HCT116 (cell line): ENCODE measurements at regions not wholly inside any gene's neighbourhood (a gene's known extent, or its start where the extent isn't known, plus 50 kb on each side); places are given as distances from the start of the nearest gene placed in this dataset.

ENCODE experiments used
- ATAC-seq: fragments of 200-7000 bp; cut with Tn5 transposase; 2 replicates; pipeline ENCODE4 v1.9.1; 2020; ENCODE audit warnings: mild to moderate bottlenecking, moderate library complexity
- BruUV-seq: library from RNA; stranded (reverse); fragments of 400-500 nt; replicated peaks from 2 replicates; lab custom pipeline; 2021; lab: Mats Ljungman, UMichigan
- CTCF ChIA-PET: fragments of 300-600 bp; sonication (Branson Sonifier 250); formaldehyde crosslinking; loops from one replicate; lab custom pipeline; 2021; ENCODE audit warnings: antibody characterized with exemption; lab: Charles Lee
- POLR2A ChIA-PET: fragments of 300-600, 350-600 bp; sonication (Branson Sonifier 250); formaldehyde crosslinking; loops from one replicate; lab custom pipeline; 2021; ENCODE audit warnings: antibody characterized with exemption; lab: Charles Lee
- RAD21 ChIA-PET, 2 experiments: fragments of 300-600 bp; sonication (Branson Sonifier 250); formaldehyde crosslinking; loops; one replicate each; lab custom pipeline; 2023; ENCODE audit warnings: low total read pairs in 2 of 2; ENCODE audit not compliant: uncharacterized antibody in 2 of 2, unreplicated experiment in 2 of 2, low non-redundant PET in 1 of 2; lab: Charles Lee
- DNase-seq: peaks from one replicate; pipeline ENCODE4 v3.0.0-alpha.2; 2010; ENCODE audit warnings: low read depth, low spot score
- H2AFZ ChIP-seq: fragments of 200-600 bp; shearing (Covaris generic), sonication (generic); 2 replicates; pipeline ENCODE4 v1.6.1; 2017; ENCODE audit warnings: low read depth, mixed run types, mixed read lengths, antibody characterized with exemption, low read length; ENCODE audit not compliant: poor library complexity, severe bottlenecking
- H3K27ac ChIP-seq: 2 replicates; pipeline ENCODE4 v1.5.1; 2012; ENCODE audit warnings: low read depth, low read length
- H3K27me3 ChIP-seq: fragments of 200-600 bp; sonication (generic); 2 replicates; pipeline ENCODE4 v1.6.1; 2016; ENCODE audit warnings: mixed run types, low read length, mixed read lengths; ENCODE audit not compliant: insufficient read depth
- H3K36me3 ChIP-seq, 2 experiments: fragments of 200-500 bp in 1 of 2; fragments of 200-600 bp in 1 of 2; sonication (Bioruptor generic) in 1 of 2; sonication (generic) in 1 of 2; 2 replicates each; pipeline versions ENCODE4 v1.5.1 to v1.6.1; 2014 to 2016; ENCODE audit warnings: low read length in 2 of 2, inconsistent platforms in 1 of 2, mixed read lengths in 1 of 2, mixed run types in 1 of 2; ENCODE audit not compliant: insufficient read depth in 2 of 2, control insufficient read depth in 1 of 2
- H3K4me1 ChIP-seq, 2 experiments: fragments of 200-600 bp in 1 of 2; sonication (generic) in 1 of 2; 2 replicates each; pipeline versions ENCODE4 v1.5.1 to v1.6.1; 2012 to 2017; ENCODE audit warnings: low read length in 2 of 2, inconsistent platforms in 1 of 2, mild to moderate bottlenecking in 1 of 2, mixed read lengths in 1 of 2, mixed run types in 1 of 2, moderate library complexity in 1 of 2; ENCODE audit not compliant: insufficient read depth in 2 of 2, control insufficient read depth in 1 of 2
- H3K4me2 ChIP-seq: fragments of 200-600 bp; sonication (generic); 2 replicates; pipeline ENCODE4 v1.6.1; 2017; ENCODE audit warnings: mixed run types, low read length, mixed read lengths
- H3K4me3 ChIP-seq, 2 experiments: fragments of 200-600 bp in 1 of 2; sonication (generic) in 1 of 2; replicated peaks in 1 of 2; 2 replicates each; pipeline ENCODE4 v1.5.1; 2011 to 2016; ENCODE audit warnings: low read length in 2 of 2, control low read depth in 1 of 2, low read depth in 1 of 2, mild to moderate bottlenecking in 1 of 2, mixed read lengths in 1 of 2, mixed run types in 1 of 2
- H3K79me2 ChIP-seq: fragments of 200-600 bp; sonication (generic); 2 replicates; pipeline ENCODE4 v1.6.1; 2017; ENCODE audit warnings: mild to moderate bottlenecking, mixed run types, low read length, moderate library complexity, mixed read lengths; ENCODE audit not compliant: insufficient read depth
- H3K9ac ChIP-seq: fragments of 200-600 bp; sonication (generic); 2 replicates; pipeline ENCODE4 v1.6.1; 2016; ENCODE audit warnings: low read length, mixed read lengths
- H3K9me2 ChIP-seq: fragments of 200-600 bp; sonication (generic), shearing (Covaris generic); 2 replicates; pipeline ENCODE4 v1.6.1; 2017; ENCODE audit warnings: mixed run types, mild to moderate bottlenecking, moderate library complexity; ENCODE audit not compliant: insufficient read depth
- H3K9me3 ChIP-seq, 2 experiments: fragments of 200-500 bp in 1 of 2; fragments of 200-600 bp in 1 of 2; sonication (Bioruptor generic) in 1 of 2; sonication (generic) in 1 of 2; 2 replicates each; pipeline ENCODE4 v1.6.1; 2014 to 2017; ENCODE audit warnings: low read length in 2 of 2, mixed read lengths in 2 of 2, inconsistent platforms in 1 of 2, low read depth in 1 of 2, mild to moderate bottlenecking in 1 of 2, mixed run types in 1 of 2, moderate library complexity in 1 of 2; ENCODE audit not compliant: control insufficient read depth in 1 of 2, insufficient read depth in 1 of 2
- H4K20me1 ChIP-seq: fragments of 200-600 bp; sonication (generic), shearing (Covaris generic); 2 replicates; pipeline ENCODE4 v1.6.1; 2017; ENCODE audit warnings: mixed run types, mild to moderate bottlenecking, moderate library complexity; ENCODE audit not compliant: insufficient read depth
- EZH2phosphoT487 ChIP-seq: fragments of 200-600 bp; IDR thresholded peaks from 2 replicates; pipeline ENCODE4 v1.6.1; 2018; ENCODE audit warnings: antibody characterized with exemption, borderline replicate concordance
- FOSL1 ChIP-seq: IDR thresholded peaks from 2 replicates; pipeline ENCODE4 v1.6.1; 2012; ENCODE audit warnings: low read depth
- JUND ChIP-seq: IDR thresholded peaks from 2 replicates; pipeline ENCODE4 v1.6.1; 2012
- POLR2A ChIP-seq: IDR thresholded peaks from 2 replicates; pipeline ENCODE4 v1.7.0; 2011; ENCODE audit warnings: borderline replicate concordance; ENCODE audit not compliant: insufficient read depth, insufficient read length; ENCODE audit errors: extremely low read depth
- RAD21 ChIP-seq: IDR thresholded peaks from 2 replicates; pipeline ENCODE4 v1.6.1; 2012; ENCODE audit warnings: low read depth, mild to moderate bottlenecking
- TCF7L2 ChIP-seq: IDR thresholded peaks from 2 replicates; pipeline ENCODE4 v1.7.0; 2011; ENCODE audit warnings: borderline replicate concordance, inconsistent platforms; ENCODE audit not compliant: insufficient read depth, insufficient read length; ENCODE audit errors: extremely low read depth
- intact Hi-C: fragments of 100-400 bp; cut with micrococcal nuclease; formaldehyde crosslinking; loops from 2 replicates; pipeline ENCODE4 v1.10.0; 2022
- TF ChIP-seq, protein P1 (sequence below): IDR thresholded peaks from 2 replicates; pipeline ENCODE4 v1.6.1; 2012
- TF ChIP-seq, protein P2 (sequence below), 3 experiments: fragments of 200-600 bp in 1 of 3; sonication (generic) in 1 of 3; IDR thresholded peaks in 2 of 3; conservative IDR thresholded peaks in 1 of 3; 2 replicates each; pipeline ENCODE4 v1.5.1; 2012 to 2017; ENCODE audit warnings: low read depth in 2 of 3, low read length in 2 of 3, antibody characterized with exemption in 1 of 3, borderline replicate concordance in 1 of 3, control low read depth in 1 of 3, mild to moderate bottlenecking in 1 of 3, mixed read lengths in 1 of 3, mixed run types in 1 of 3, moderate library complexity in 1 of 3; ENCODE audit not compliant: insufficient read depth in 1 of 3

DNA sequence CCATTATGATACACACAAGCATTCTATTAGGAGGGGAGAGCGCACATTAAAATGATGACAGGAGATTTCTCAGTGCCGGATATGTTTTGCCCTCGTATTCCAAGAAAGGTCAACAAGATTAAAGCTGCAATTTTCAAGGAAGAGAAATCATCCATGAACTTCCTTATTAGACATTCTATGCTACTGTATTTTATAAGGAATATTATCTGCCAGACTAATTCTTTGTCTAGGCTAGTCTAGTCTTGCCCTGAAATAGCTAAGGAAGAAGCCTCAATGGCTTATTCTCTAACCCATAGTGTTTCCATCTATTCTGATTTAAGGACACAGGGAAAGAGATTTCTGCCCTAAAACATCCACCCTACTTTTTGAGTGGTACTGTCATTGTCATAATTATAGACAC is 315.4 kb downstream of the ADGRG6 start:
- Histone ChIP-seq H3K9me2 (no peaks in the 10 kb centered on the region), H3K9me3 (no peaks in the 10 kb centered on the region), H3K4me2 (no peak overlapping the region), H3K27me3 (no peaks in the 10 kb centered on the region), H3K79me2 (no peaks in the 10 kb centered on the region), H3K4me1 (no peaks in the 10 kb centered on the region), H2AFZ (no peak overlapping the region), H4K20me1 (no peaks in the 10 kb centered on the region), H3K9ac (no peak overlapping the region), H3K27ac (no peak overlapping the region), H3K36me3 (no peaks in the 10 kb centered on the region), H3K4me3 (no peak overlapping the region)
- intact Hi-C loops, result no loop called here
- ChIA-PET CTCF (no interaction called here), POLR2A (no interaction called here), RAD21 (no interaction called here)
- TF ChIP-seq, protein P1, sequence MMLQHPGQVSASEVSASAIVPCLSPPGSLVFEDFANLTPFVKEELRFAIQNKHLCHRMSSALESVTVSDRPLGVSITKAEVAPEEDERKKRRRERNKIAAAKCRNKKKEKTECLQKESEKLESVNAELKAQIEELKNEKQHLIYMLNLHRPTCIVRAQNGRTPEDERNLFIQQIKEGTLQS, result no peak
- TF ChIP-seq, protein P2, sequence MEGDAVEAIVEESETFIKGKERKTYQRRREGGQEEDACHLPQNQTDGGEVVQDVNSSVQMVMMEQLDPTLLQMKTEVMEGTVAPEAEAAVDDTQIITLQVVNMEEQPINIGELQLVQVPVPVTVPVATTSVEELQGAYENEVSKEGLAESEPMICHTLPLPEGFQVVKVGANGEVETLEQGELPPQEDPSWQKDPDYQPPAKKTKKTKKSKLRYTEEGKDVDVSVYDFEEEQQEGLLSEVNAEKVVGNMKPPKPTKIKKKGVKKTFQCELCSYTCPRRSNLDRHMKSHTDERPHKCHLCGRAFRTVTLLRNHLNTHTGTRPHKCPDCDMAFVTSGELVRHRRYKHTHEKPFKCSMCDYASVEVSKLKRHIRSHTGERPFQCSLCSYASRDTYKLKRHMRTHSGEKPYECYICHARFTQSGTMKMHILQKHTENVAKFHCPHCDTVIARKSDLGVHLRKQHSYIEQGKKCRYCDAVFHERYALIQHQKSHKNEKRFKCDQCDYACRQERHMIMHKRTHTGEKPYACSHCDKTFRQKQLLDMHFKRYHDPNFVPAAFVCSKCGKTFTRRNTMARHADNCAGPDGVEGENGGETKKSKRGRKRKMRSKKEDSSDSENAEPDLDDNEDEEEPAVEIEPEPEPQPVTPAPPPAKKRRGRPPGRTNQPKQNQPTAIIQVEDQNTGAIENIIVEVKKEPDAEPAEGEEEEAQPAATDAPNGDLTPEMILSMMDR (IDR thresholded peaks at IDR 0.05 in 2 of 3, conservative IDR thresholded peaks at IDR 0.05 in 1 of 3; ENCODE audit: borderline replicate concordance in 1 of 3, insufficient read depth in 1 of 3, low read depth in 2 of 3, low read length in 2 of 3), result no peak
- TF ChIP-seq TCF7L2 (no peak), EZH2phosphoT487 (no peak), FOSL1 (no peak), POLR2A (no peak)
- BruUV-seq, result no TSS peak
- ATAC-seq (no peak), DNase-seq (no peak)

GRCh38 chr6:142621822-142622221 is 320.0 kb downstream of the ADGRG6 start:
- Histone ChIP-seq H3K9me2 (no peaks in the 10 kb centered on the region), H3K9ac (no peak overlapping the region), H4K20me1 (no peaks in the 10 kb centered on the region), H3K4me1 (no peaks in the 10 kb centered on the region), H3K36me3 (no peaks in the 10 kb centered on the region), H2AFZ (no peak overlapping the region), H3K4me2 (no peak overlapping the region), H3K27me3 (no peaks in the 10 kb centered on the region), H3K79me2 (no peaks in the 10 kb centered on the region), H3K4me3 (no peak overlapping the region), H3K9me3 (no peaks in the 10 kb centered on the region), H3K27ac (no peak overlapping the region)
- DNase-seq (no peak), ATAC-seq (no peak)
- no peak for TF ChIP-seq JUND
- TF ChIP-seq POLR2A, result no peak
- no peak for TF ChIP-seq RAD21
- no peak for TF ChIP-seq FOSL1
- BruUV-seq, result no TSS peak
- ChIA-PET POLR2A (no interaction called here), RAD21 (no interaction called here), CTCF (no interaction called here)
- intact Hi-C loops, result no loop called here
